ENCODE measurements at regions not wholly inside any gene's neighbourhood (a gene's known extent, or its start where the extent isn't known, plus 50 kb on each side); places are given as distances from the start of the nearest gene placed in this dataset.

GRCh38 chr5:174189654-174190541 is 144.4 kb downstream of the NSG2 start:
- no peak for DNase-seq (ENCODE audit: low read depth)

DNA sequence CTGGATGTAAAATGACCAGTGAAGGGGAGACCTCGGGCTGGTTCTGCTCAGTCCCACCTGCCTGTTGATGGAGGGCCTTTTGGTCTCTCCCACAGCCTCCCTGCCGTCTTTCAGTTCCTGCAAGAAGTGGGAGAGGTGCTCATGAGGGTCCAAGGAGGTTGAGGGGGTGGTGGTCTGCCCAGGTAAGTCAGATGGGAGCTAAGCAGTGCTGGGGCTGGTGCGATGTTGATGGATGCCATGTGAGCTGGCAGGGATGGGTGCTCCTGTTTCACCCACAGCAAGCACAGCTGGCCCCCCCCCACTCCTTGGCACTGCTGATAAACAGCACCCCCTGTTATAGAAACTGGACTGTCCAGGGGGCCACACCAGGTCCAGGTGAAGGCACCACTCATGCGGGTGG is 145.6 kb downstream of the NSG2 start:
- no peak for DNase-seq (ENCODE audit: low read depth)

GRCh38 chr5:174191850-174192655 is 146.5 kb downstream of the NSG2 start:
- DNase-seq (ENCODE audit: low read depth), result no peak

DNA sequence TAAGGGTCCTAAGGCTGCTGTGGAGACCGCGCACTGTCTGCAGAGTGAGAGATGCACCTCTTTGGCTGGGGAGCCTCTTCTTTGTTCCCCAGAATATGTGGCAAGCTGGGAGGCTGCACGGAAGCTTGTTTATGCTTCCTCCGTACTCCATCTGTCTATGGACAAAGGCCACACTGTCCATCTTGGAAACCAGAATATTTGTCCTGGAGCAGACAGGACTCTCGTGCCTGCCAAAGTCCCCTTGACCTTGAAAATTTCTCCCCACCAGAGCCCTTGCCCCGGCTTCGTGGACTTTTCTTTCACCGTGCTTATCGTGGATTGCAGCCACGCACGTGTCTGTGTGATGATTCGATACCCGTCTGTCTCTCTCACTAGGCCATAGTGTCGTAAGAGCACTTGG is 147.4 kb downstream of the NSG2 start:
- no peak for DNase-seq (ENCODE audit: low read depth)

DNA sequence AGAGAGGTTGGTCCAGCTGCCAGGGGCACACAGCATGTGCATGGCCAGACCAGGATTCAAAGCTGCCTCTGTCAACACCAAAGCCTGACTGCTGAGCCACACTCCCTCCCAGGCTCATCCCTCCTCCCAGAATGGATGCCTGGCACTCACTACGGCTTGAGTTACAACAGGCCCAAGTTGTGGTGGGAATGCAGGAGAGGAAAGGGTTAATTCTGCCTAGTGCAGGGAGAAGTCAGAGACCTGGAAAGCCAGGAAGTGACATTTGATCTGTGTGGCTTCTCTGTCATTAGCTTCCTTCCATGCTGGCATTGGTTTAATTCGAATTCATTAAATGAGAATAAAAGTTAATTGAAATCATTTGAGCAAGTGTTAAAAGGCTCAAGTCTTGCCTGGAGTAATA is 150.0 kb downstream of the NSG2 start:
- DNase-seq (ENCODE audit: low read depth), result no peak

GRCh38 chr5:174197929-174198328 is 152.4 kb downstream of the NSG2 start:
- DNase-seq (ENCODE audit: low read depth), result no peak

DNA sequence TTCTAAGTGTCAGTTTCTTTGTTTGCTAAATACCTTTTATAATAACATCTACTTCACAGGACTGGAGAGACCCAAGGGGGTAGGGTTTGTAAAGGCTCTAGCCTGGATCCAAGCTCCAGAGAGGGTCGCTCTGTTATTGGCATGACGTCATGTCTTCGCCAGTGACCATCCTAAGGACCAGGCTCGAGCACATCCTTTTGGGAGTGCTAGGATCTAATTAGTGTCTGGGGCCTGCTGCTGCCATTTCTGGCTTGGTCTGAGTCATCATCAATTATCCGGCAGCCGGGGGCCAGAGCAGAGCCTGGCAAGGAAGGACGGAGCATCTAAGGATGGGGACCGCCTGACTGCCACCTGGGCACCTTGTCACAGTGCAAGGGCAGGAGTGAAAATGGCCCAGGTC is 153.0 kb downstream of the NSG2 start:
- no peak for DNase-seq (ENCODE audit: low read depth)

DNA sequence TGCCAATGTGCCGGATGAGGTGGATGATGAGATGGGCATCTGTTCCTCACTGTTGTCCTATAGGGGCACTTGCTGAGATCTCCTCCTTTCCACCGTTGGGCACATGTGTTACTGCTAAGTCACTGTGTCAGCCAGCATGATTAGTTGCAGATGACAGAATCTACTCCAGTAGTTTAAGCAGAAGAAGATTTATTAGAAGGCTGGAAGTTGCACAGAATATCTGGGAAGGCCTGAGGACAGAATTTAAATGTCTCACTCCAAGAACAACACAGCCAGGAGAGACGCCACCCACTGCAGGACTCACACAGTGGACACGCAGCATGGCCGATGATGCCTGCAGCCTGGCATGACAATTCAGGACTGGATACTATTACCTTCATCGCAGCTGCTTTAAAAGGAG is 157.5 kb downstream of the NSG2 start:
- DNase-seq (ENCODE audit: low read depth), result no peak

- DNase-seq (ENCODE audit: low read depth), result no peak
These were observed 159.2 kb downstream of the NSG2 start for GRCh38 chr5:174204535-174205313.

DNA sequence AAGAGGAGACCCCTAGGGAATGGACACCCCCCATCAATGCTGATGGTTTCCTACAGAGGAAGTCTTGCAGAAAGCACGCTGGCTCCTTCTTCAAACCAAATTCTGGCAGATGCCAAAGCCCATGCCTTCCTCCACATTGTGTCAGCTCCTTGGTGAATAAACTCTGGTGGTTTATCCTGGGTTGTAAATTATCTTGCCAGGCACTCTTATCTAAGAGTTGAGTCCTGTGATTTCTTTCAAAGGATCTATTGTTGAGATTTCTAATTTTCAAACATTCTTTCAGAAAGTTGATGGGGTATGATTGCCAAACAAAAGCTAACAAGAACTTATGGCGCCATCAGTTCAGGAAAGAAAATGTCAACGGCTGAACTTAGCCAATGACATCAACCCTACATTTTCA is 160.4 kb downstream of the NSG2 start:
- no peak for DNase-seq (ENCODE audit: low read depth)

DNA sequence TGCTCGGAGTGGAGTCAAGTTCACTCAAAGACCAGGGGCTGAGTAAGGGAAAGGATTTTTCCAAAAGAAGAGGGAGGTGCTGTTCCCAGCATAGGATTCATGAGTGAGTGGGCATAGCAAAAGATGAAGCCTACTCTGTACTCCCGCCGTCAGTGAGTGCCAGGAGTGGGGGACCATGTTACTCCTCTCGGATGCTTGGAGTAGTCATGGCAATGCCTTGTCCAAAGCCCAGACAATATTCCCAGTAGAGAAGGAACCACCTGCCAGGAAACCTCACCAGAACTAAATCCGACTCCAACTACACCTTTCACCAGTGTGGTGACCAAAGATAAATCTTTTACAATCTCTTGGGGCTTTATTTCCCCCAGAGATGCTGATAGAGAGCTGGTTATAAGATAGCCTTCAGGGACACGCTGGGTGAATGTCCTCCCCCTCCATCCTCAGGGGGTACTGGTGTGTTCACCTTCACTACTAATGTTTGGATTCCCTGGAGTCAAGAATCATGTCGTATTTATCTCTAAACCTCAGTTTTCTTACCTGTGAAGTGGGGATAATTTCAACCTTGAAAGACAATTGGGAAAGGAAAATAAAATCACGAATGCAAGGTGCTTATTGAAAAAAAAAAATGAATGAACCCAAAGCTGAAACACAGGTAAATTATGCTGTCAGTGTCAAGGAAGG is 165.2 kb downstream of the NSG2 start:
- DNase-seq (ENCODE audit: low read depth), result no peak

GRCh38 chr5:174211277-174211626 is 165.7 kb downstream of the NSG2 start:
- DNase-seq (ENCODE audit: low read depth), result no peak

- DNase-seq (ENCODE audit: low read depth), result no peak
These were observed 172.0 kb downstream of the NSG2 start for GRCh38 chr5:174217527-174217926.

- no peak for DNase-seq (ENCODE audit: low read depth)
These were observed 172.7 kb downstream of the NSG2 start for GRCh38 chr5:174218162-174218561.

DNA sequence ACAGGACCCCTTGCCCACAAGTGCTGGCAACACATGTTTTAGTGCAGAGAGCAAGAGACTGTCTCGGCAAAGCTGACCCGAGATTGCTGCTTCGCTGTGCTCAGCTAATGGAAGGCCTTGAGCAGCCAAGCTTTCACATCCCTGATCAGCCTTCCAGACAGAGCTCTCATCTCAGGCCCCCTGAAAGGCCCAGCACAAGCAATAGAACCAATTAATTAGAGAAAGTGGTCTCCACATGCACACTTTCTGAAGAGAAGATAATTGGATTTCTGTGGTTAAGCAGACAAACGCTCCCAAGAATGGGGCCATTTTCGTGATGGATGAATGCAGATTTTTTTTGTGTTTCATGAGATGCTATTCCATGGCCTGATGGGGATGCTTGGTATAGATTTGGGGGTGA is 174.9 kb downstream of the NSG2 start:
- DNase-seq (ENCODE audit: low read depth), result no peak

- no peak for DNase-seq (ENCODE audit: low read depth)
These were observed 175.9 kb downstream of the NSG2 start for GRCh38 chr5:174221436-174221835.

DNA sequence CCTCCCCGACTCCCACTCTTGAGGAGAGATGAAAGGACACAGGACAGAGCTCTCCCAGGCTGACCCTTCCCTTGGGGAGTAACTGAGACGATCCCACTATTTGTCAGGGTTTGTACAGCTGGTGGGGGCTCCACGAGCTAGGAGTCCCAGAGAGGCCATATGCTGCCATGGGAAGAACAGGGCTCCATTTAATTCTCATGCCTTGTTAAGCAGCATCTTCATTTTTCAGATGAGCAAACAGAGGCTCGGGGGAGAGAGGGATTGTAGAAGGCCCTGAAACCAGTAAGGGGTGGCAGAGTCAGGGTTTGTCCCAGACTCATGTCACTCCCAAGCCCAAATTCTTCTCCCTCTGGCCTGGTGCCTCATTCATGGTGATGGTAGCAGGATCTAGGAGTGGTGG is 176.4 kb downstream of the NSG2 start:
- DNase-seq (ENCODE audit: low read depth), result no peak

DNA sequence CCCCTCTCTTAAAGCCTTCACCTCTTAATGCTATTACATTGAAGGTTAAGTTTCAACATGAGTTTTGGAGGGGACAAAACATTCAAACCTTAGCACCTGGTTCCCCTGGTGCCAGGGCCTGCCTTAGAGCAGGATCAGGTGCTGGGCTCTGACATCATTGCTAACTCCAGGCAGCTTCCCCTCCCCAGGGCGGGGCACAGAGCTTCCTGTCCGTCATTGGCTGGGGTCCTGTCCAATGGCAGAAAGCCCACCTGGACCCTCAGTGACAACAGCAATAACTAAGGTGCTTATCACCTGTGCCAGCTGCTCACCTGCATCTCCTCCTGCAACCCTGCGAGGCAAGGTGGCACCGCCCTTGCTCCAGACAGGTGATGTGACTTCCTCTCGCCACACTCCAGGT is 177.4 kb downstream of the NSG2 start:
- DNase-seq (ENCODE audit: low read depth), result no peak

DNA sequence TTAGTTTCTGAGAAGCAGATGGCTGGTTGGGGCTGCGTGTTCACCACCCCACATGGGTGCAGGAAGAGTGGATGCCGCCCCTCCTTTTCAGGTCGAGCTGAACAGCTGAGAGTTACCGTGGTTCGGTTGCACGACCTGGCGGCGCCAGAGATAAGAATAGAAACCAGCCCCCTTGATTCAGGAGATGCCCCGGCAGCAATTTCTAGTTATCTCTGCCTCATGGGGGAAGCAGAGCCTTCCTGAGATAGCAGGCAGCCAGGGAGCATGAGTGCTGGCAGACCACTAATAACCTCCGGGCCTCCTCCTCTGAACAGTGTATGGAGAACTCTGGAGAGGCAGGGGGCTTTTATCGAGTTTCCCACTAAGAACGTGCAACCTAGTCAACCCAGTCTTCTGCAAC is 177.8 kb downstream of the NSG2 start:
- no peak for DNase-seq (ENCODE audit: low read depth)

DNA sequence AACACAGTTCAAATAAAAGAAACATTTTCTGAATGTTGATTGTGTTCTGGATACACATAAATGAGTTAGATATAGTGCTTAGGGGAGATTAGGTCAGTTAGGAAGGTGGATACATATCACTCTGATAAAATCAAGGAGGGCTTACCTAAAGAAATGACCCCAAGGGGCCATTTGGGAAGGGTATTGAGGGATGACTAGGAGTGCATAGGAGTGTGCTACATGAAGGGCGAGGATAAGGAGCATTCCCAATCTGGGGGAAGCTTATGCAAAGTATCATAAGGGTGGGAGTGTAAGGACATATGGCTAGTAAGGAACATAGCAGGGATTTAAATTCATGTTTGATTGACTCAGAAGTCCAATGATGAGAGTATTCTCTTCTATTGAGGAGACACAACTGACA is 183.6 kb downstream of the NSG2 start:
- DNase-seq (ENCODE audit: low read depth), result no peak

Measured in myocyte (in vitro differentiated cells).